HPDE6-E6E7 (cell line): ENCODE measurements at regions not wholly inside any gene's neighbourhood (a gene's known extent, or its start where the extent isn't known, plus 50 kb on each side); places are given as distances from the start of the nearest gene placed in this dataset.

Source experiments
- DNase-seq: peaks from one replicate; pipeline ENCODE4 v3.0.0; 2011; ENCODE audit warnings: missing footprints; ENCODE audit errors: extremely low spot score

DNA sequence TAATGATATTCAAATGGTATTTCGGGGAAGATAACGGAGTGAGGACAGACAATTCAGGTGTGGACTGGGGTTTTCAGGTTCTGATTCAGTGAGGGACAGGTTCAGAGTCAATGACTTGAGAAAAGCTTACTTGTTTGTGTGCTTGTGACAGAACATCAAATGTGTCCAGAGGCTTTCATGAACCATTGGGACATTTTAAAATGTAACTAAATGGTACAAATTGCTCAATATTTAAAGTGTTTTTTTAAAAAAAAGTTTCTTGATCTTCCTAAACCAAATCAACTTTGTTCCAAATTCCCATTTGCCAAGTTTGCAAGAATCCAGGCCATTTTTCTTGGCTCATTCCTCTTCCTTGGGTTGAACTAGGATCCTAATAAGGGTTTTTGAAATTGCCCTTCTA lies 59.4 kb upstream of the BZW1 start:
- DNase-seq = no peak

DNA sequence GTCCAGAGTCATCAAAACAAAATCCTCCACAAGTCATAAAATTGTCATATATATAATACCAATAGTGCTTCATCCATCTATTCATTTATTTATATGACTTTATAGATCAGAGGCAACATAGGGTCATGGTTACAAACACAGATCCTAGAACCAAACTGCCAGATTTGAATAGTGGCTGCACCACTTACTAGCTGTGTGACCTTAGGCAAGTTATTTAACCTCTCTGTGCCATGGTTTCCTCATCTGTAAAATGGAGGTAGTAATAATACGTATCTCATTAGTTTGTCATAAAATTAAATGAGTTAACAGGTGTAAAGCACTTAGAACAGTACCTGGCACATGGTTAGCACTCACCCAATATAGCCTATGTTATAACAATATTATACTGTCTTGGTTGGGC lies 58.9 kb upstream of the BZW1 start:
- no peak for DNase-seq

DNA sequence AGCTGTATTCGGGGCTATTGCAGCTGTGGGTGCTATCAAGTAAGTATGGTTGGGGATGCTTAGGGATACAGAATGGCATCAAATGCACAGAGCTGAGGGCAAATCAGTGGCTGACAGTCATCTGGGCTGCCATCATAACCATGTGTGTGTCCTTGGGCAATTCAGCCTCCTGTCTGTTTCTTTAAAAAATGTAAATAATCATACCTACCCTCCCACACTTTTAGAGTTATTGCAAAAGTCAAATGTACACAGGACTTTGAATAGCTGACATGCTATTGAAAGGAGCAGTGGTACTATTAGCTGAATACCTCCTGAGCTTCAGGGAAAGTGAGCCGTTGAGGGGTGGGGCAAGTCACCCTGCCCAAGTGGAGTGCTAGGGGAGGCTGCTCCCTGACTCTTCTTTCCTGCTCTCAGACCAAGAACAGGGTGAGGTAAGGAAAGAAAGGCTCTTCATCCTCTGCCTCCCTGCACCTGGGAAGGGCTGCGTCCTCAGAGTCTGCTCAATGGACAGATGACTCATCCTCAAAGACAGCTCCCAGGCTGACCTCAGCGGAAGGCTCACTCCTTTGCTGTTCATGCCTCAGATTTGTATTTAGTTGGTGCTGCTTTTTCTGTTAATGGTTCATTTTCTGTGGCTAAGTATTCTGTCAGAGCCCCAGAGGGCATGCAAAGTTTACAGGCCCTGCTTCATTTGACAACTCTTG lies 54.9 kb upstream of the BZW1 start:
- DNase-seq = peak; percentile 94

DNA sequence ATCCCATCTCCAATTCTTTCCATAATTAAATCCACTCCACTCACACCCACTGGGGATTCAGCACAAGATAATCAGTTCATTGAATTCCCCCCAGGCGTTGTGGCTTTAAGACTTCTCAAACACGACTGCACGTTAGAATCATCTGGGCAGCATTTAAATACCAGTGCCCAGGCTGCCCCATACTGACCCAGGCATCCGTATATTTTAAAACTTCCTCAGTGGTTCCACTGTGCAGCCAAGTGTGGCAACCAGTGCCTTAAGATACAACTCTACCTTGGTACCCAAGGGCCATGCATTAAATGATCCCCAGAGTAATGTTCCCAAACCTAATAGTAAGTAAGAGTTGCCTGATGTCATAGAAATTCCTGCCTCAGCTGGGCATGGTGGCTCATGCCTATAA lies 54.3 kb upstream of the BZW1 start:
- DNase-seq = no peak

DNA sequence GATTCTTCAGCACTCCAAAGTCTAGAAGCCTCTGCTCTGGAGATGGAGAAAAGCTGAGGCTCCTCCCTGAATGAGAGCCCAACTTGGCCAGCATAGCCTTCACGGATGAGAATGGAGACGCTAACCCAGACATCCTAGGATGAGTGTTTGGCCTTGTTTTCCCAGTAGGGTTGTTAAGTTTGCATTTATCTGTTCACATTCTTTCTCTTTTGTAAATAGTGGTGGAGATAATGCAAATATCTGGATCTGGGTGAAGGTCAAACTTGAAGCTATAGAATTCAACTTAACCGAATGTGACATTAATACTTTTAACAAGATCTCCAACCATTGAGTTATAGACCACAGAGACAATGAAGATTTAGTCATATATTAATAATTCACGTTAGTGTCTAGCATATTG lies 53.4 kb upstream of the BZW1 start:
- DNase-seq = no peak

DNA sequence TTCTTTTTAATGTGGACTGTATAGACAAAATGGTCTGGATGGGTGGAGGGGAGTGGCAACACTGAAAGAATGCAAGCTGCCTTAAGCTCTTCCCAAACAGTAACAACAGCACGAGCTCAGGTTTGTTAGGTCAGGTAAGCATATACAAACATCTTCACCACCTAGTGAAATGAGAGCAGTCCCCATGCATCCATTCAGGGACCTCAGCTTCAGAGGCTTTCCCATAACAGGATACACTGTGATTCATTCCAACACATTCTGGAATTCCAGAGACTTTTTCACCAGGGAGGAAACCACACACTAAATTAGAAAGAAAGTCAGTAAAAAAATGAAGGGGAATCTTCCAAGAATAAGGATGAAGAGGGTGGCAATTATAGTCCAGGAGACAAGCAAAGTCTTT lies 50.4 kb upstream of the BZW1 start:
- DNase-seq = no peak
